SK-N-SH (cell line): ENCODE measurements at regions not wholly inside any gene's neighbourhood (a gene's known extent, or its start where the extent isn't known, plus 50 kb on each side); places are given as distances from the start of the nearest gene placed in this dataset.

ENCODE experiments used
- ELF1 ChIP-seq: IDR thresholded peaks from 2 replicates; pipeline ENCODE4 v1.4.0; 2012
- FOXM1 ChIP-seq: IDR thresholded peaks from 2 replicates; pipeline ENCODE4 v1.4.0; 2012; ENCODE audit warnings: low read depth, mild to moderate bottlenecking
- MEF2A ChIP-seq: IDR thresholded peaks from 2 replicates; pipeline ENCODE4 v1.4.0; 2012; ENCODE audit warnings: low read depth, borderline replicate concordance
- POLR2AphosphoS5 ChIP-seq: IDR thresholded peaks from 2 replicates; pipeline ENCODE4 v1.6.1; 2012; ENCODE audit warnings: low read depth, low read length
- RAD21 ChIP-seq: IDR thresholded peaks from 2 replicates; pipeline ENCODE4 v1.6.1; 2012; ENCODE audit warnings: mild to moderate bottlenecking, low read length
- RCOR1 ChIP-seq: fragments of 150-350 bp; IDR thresholded peaks from 2 replicates; pipeline ENCODE4 v1.6.1; 2017; ENCODE audit warnings: antibody characterized with exemption, low read length
- TAF1 ChIP-seq: IDR thresholded peaks from 2 replicates; pipeline ENCODE4 v1.6.1; 2012; ENCODE audit warnings: low read depth, mild to moderate bottlenecking, low read length, moderate library complexity, borderline replicate concordance
- TEAD4 ChIP-seq: IDR thresholded peaks from 2 replicates; pipeline ENCODE4 v1.4.0; 2012; ENCODE audit warnings: mild to moderate bottlenecking, borderline replicate concordance; ENCODE audit not compliant: insufficient read depth
- TF ChIP-seq, protein P1 (sequence below): fragments of 200-600 bp; sonication (generic); IDR thresholded peaks from 2 replicates; pipeline ENCODE4 v1.6.1; 2017; ENCODE audit warnings: antibody characterized with exemption, mild to moderate bottlenecking, moderate library complexity
- TF ChIP-seq, protein P2 (sequence below): IDR thresholded peaks from 2 replicates; pipeline ENCODE4 v1.4.0; 2012; ENCODE audit warnings: low read depth, borderline replicate concordance

DNA sequence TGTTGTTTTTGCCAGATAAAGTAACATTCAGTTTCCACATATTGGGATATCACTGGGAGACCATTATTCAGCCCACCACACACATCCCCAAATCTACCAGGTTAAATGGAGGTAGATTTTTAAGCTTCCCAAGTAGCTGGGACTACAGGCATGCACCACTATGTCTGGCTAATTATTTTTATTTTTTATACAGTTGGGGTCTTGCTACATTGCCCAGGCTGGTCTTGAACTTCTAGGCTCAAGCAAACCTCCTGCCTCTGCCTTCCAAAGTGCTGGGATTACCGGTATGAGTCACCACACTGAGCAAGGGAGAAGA, 96.6 kb upstream of the CHD2 start:
- TF ChIP-seq, protein P1, sequence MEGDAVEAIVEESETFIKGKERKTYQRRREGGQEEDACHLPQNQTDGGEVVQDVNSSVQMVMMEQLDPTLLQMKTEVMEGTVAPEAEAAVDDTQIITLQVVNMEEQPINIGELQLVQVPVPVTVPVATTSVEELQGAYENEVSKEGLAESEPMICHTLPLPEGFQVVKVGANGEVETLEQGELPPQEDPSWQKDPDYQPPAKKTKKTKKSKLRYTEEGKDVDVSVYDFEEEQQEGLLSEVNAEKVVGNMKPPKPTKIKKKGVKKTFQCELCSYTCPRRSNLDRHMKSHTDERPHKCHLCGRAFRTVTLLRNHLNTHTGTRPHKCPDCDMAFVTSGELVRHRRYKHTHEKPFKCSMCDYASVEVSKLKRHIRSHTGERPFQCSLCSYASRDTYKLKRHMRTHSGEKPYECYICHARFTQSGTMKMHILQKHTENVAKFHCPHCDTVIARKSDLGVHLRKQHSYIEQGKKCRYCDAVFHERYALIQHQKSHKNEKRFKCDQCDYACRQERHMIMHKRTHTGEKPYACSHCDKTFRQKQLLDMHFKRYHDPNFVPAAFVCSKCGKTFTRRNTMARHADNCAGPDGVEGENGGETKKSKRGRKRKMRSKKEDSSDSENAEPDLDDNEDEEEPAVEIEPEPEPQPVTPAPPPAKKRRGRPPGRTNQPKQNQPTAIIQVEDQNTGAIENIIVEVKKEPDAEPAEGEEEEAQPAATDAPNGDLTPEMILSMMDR, result no peak
- TF ChIP-seq, protein P2, sequence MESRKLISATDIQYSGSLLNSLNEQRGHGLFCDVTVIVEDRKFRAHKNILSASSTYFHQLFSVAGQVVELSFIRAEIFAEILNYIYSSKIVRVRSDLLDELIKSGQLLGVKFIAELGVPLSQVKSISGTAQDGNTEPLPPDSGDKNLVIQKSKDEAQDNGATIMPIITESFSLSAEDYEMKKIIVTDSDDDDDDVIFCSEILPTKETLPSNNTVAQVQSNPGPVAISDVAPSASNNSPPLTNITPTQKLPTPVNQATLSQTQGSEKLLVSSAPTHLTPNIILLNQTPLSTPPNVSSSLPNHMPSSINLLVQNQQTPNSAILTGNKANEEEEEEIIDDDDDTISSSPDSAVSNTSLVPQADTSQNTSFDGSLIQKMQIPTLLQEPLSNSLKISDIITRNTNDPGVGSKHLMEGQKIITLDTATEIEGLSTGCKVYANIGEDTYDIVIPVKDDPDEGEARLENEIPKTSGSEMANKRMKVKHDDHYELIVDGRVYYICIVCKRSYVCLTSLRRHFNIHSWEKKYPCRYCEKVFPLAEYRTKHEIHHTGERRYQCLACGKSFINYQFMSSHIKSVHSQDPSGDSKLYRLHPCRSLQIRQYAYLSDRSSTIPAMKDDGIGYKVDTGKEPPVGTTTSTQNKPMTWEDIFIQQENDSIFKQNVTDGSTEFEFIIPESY, result no peak
- no peak for TF ChIP-seq MEF2A
- TF ChIP-seq RAD21, result no peak
- no peak for TF ChIP-seq POLR2AphosphoS5
- TF ChIP-seq RCOR1, result no peak
- no peak for TF ChIP-seq ELF1
- TF ChIP-seq FOXM1, result no peak
- TF ChIP-seq TEAD4, result no peak
- TF ChIP-seq TAF1, result no peak
